OCI-LY7 (cell line): ENCODE measurements at regions not wholly inside any gene's neighbourhood (a gene's known extent, or its start where the extent isn't known, plus 50 kb on each side); places are given as distances from the start of the nearest gene placed in this dataset.

Experiments
- BruUV-seq: library from RNA; stranded (reverse); fragments of 400-500 nt; replicated peaks from 2 replicates; lab custom pipeline; 2021; lab: Mats Ljungman, UMichigan
- CTCF ChIA-PET: fragments of 300-600 bp; sonication (Branson Sonifier 250); formaldehyde crosslinking; loops from one replicate; lab custom pipeline; 2022; ENCODE audit warnings: antibody characterized with exemption; ENCODE audit not compliant: unreplicated experiment; lab: Charles Lee
- POLR2A ChIA-PET: fragments of 300-600 bp; sonication (Branson Sonifier 250); formaldehyde crosslinking; loops from one replicate; lab custom pipeline; 2022; ENCODE audit warnings: antibody characterized with exemption; lab: Charles Lee
- DNase-seq: peaks from one replicate; pipeline ENCODE4 v3.0.0-alpha.2; 2015; ENCODE audit warnings: low spot score
- H2AFZ ChIP-seq: fragments of 200-600 bp; sonication (generic), shearing (Covaris generic); 2 replicates; pipeline ENCODE4 v1.6.1; 2014; ENCODE audit warnings: mild to moderate bottlenecking, antibody characterized with exemption, low read length, moderate library complexity
- H3K27ac ChIP-seq: fragments of 200-600 bp; sonication (generic); 2 replicates; pipeline ENCODE4 v1.5.1; 2014; ENCODE audit warnings: mixed run types, low read depth, mild to moderate bottlenecking, moderate library complexity, low read length, inconsistent platforms; ENCODE audit not compliant: poor library complexity, severe bottlenecking
- H3K36me3 ChIP-seq: fragments of 200-600 bp; sonication (generic); 2 replicates; pipeline ENCODE4 v1.6.1; 2014; ENCODE audit warnings: mild to moderate bottlenecking, antibody characterized with exemption, low read length, moderate library complexity, mixed read lengths; ENCODE audit not compliant: insufficient read depth
- H3K4me1 ChIP-seq: fragments of 200-600 bp; sonication (generic); 2 replicates; pipeline ENCODE4 v1.5.1; 2014; ENCODE audit warnings: mild to moderate bottlenecking, low read length; ENCODE audit not compliant: insufficient read depth, poor library complexity, severe bottlenecking
- H3K4me2 ChIP-seq: fragments of 200-600 bp; sonication (generic); 2 replicates; pipeline ENCODE4 v1.6.1; 2014; ENCODE audit warnings: mild to moderate bottlenecking, low read length
- H3K4me3 ChIP-seq: fragments of 200-600 bp; sonication (generic); 2 replicates; pipeline ENCODE4 v1.5.1; 2014; ENCODE audit warnings: mild to moderate bottlenecking, low read depth, low read length; ENCODE audit not compliant: poor library complexity, severe bottlenecking
- H3K79me2 ChIP-seq: fragments of 200-600 bp; sonication (generic); 2 replicates; pipeline ENCODE4 v1.6.1; 2016; ENCODE audit warnings: low read depth, mild to moderate bottlenecking, low read length, moderate library complexity, mixed read lengths; ENCODE audit not compliant: insufficient read depth
- H3K9me2 ChIP-seq: fragments of 200-600 bp; sonication (generic); 2 replicates; pipeline ENCODE4 v1.6.1; 2016; ENCODE audit warnings: mild to moderate bottlenecking, low read length, mixed read lengths; ENCODE audit not compliant: insufficient read depth
- H3K9me3 ChIP-seq: fragments of 200-600 bp; sonication (generic); 2 replicates; pipeline ENCODE4 v1.6.1; 2014; ENCODE audit warnings: mild to moderate bottlenecking, mixed run types, low read length, mixed read lengths
- H4K20me1 ChIP-seq: fragments of 200-600 bp; sonication (generic); 2 replicates; pipeline ENCODE4 v1.6.1; 2014; ENCODE audit warnings: mild to moderate bottlenecking, antibody characterized with exemption, low read length, moderate library complexity, mixed read lengths; ENCODE audit not compliant: insufficient read depth
- CTCF ChIP-seq: fragments of 200-600 bp; sonication (generic); conservative IDR thresholded peaks from 2 replicates; pipeline ENCODE4 v1.5.1; 2014; ENCODE audit warnings: mild to moderate bottlenecking, antibody characterized with exemption, low read length, moderate library complexity, mixed read lengths
- EZH2phosphoT487 ChIP-seq: fragments of 200-600 bp; sonication (generic); IDR thresholded peaks from 2 replicates; pipeline ENCODE4 v1.6.1; 2018; ENCODE audit warnings: low read depth, borderline replicate concordance, mild to moderate bottlenecking, mixed run types, antibody characterized with exemption, low read length, moderate library complexity, mixed read lengths
- intact Hi-C: fragments of 100-400 bp; cut with micrococcal nuclease; formaldehyde crosslinking; loops from one replicate; pipeline ENCODE4 v1.10.0; 2022; ENCODE audit not compliant: unreplicated experiment

GRCh38 chr10:45550903-45551786 lies 121.4 kb downstream of the ZFAND4 start:
- H2AFZ ChIP-seq: no peak overlapping the region
- no TSS peak for BruUV-seq
- H4K20me1 ChIP-seq: no peaks in the 10 kb centered on the region
- no peak overlapping the region for H3K4me3 ChIP-seq
- no peak overlapping the region for H3K4me2 ChIP-seq
- H3K36me3 ChIP-seq: no peaks in the 10 kb centered on the region
- H3K9me2 ChIP-seq: no peaks in the 10 kb centered on the region
- H3K27ac ChIP-seq: no peak overlapping the region
- no peaks in the 10 kb centered on the region for H3K9me3 ChIP-seq
- intact Hi-C loops: no loop called here
- TF ChIP-seq CTCF (no peak), EZH2phosphoT487 (no peak)
- ChIA-PET POLR2A (no interaction called here), CTCF (no interaction called here)
- peaks cover under 1% of the 10 kb centered on the region for H3K4me1 ChIP-seq
- peaks cover 4% of the 10 kb centered on the region; the same call in 1 of the 2 replicates for H3K79me2 ChIP-seq
- no peak for DNase-seq

GRCh38 chr10:45548068-45548467 lies 124.5 kb downstream of the ZFAND4 start:
- Histone ChIP-seq H3K9me2 (no peaks in the 10 kb centered on the region), H2AFZ (no peak overlapping the region), H3K9me3 (no peaks in the 10 kb centered on the region), H3K79me2 (no peaks in the 10 kb centered on the region), H4K20me1 (no peaks in the 10 kb centered on the region), H3K27ac (no peak overlapping the region), H3K4me2 (no peak overlapping the region), H3K4me1 (no peaks in the 10 kb centered on the region), H3K4me3 (no peak overlapping the region), H3K36me3 (no peaks in the 10 kb centered on the region)
- POLR2A ChIA-PET: no interaction called here
- TF ChIP-seq CTCF: no peak
- no peak for TF ChIP-seq EZH2phosphoT487
- no TSS peak for BruUV-seq
- no peak for DNase-seq
- intact Hi-C loops: no loop called here
- CTCF ChIA-PET: no interaction called here

GRCh38 chr10:45547207-45547606 lies 125.4 kb downstream of the ZFAND4 start:
- no peak overlapping the region for H2AFZ ChIP-seq
- H3K9me3 ChIP-seq: no peaks in the 10 kb centered on the region
- TF ChIP-seq CTCF (no peak), EZH2phosphoT487 (no peak)
- intact Hi-C loops: no loop called here
- H3K36me3 ChIP-seq: no peaks in the 10 kb centered on the region
- H3K27ac ChIP-seq: no peak overlapping the region
- H3K4me3 ChIP-seq: no peak overlapping the region
- no peaks in the 10 kb centered on the region for H3K9me2 ChIP-seq
- CTCF ChIA-PET: no interaction called here
- no peak overlapping the region for H3K4me2 ChIP-seq
- H4K20me1 ChIP-seq: no peaks in the 10 kb centered on the region
- no peak for DNase-seq
- BruUV-seq: no TSS peak
- H3K4me1 ChIP-seq: no peaks in the 10 kb centered on the region
- no peaks in the 10 kb centered on the region for H3K79me2 ChIP-seq
- POLR2A ChIA-PET: no interaction called here
